ENCODE measurements at regions not wholly inside any gene's neighbourhood (a gene's known extent, or its start where the extent isn't known, plus 50 kb on each side); places are given as distances from the start of the nearest gene placed in this dataset.

GRCh38 chr10:36195364-36195763, 553.3 kb upstream of the FZD8 start:
- H3K9me3 Mint-ChIP-seq (ENCODE audit: low read depth), result peaks cover 34% of the 10 kb centered on the region
- no peak overlapping the region for H3K4me3 Mint-ChIP-seq
- no peak overlapping the region for H3K27ac Mint-ChIP-seq
- no peaks in the 10 kb centered on the region for H3K27me3 Mint-ChIP-seq
- CTCF ChIA-PET, result no interaction called here
- no peak for DNase-seq
- no peaks in the 10 kb centered on the region for H3K36me3 Mint-ChIP-seq (ENCODE audit: low read depth)
- POLR2A ChIA-PET, result no interaction called here
- no peaks in the 10 kb centered on the region for H3K4me1 Mint-ChIP-seq
- ATAC-seq, result no peak
- intact Hi-C loops (cut with DNase I, micrococcal nuclease), result no loop called here

- H3K4me1 Mint-ChIP-seq, result no peaks in the 10 kb centered on the region
- intact Hi-C loops (cut with DNase I, micrococcal nuclease), result no loop called here
- no peak overlapping the region for H3K4me3 Mint-ChIP-seq
- peaks cover 39% of the 10 kb centered on the region for H3K9me3 Mint-ChIP-seq (ENCODE audit: low read depth)
- ChIA-PET CTCF (no interaction called here), POLR2A (no interaction called here)
- DNase-seq (no peak), ATAC-seq (no peak)
- H3K27me3 Mint-ChIP-seq, result no peaks in the 10 kb centered on the region
- H3K27ac Mint-ChIP-seq, result no peak overlapping the region
- no peaks in the 10 kb centered on the region for H3K36me3 Mint-ChIP-seq (ENCODE audit: low read depth)
These were observed 552.2 kb upstream of the FZD8 start for GRCh38 chr10:36194276-36194675.

GRCh38 chr10:36191009-36191408, 548.9 kb upstream of the FZD8 start:
- CTCF ChIA-PET, result no interaction called here
- intact Hi-C loops (cut with DNase I, micrococcal nuclease), result no loop called here

GRCh38 chr10:36188461-36188860, 546.4 kb upstream of the FZD8 start:
- ATAC-seq (no peak), DNase-seq (no peak)
- ChIA-PET POLR2A (no interaction called here), CTCF (no interaction called here)
- Mint-ChIP-seq H3K4me3 (no peak overlapping the region), H3K9me3 (ENCODE audit: low read depth) (peaks cover 28% of the 10 kb centered on the region), H3K27me3 (no peaks in the 10 kb centered on the region), H3K36me3 (ENCODE audit: low read depth) (no peaks in the 10 kb centered on the region), H3K27ac (no peak overlapping the region), H3K4me1 (no peaks in the 10 kb centered on the region)
- intact Hi-C loops (cut with DNase I, micrococcal nuclease), result no loop called here

More at GRCh38 chr10:36191009-36191408, 548.9 kb upstream of the FZD8 start:
- no peaks in the 10 kb centered on the region for H3K27me3 Mint-ChIP-seq
- no peak overlapping the region for H3K4me3 Mint-ChIP-seq
- no peaks in the 10 kb centered on the region for H3K4me1 Mint-ChIP-seq
- peaks cover 33% of the 10 kb centered on the region for H3K9me3 Mint-ChIP-seq (ENCODE audit: low read depth)
- ATAC-seq (no peak), DNase-seq (no peak)
- POLR2A ChIA-PET, result no interaction called here
- H3K27ac Mint-ChIP-seq, result no peak overlapping the region
- H3K36me3 Mint-ChIP-seq (ENCODE audit: low read depth), result no peaks in the 10 kb centered on the region

GRCh38 chr10:36188080-36188453, 546.0 kb upstream of the FZD8 start:
- Mint-ChIP-seq H3K9me3 (ENCODE audit: low read depth) (peaks cover 28% of the 10 kb centered on the region), H3K36me3 (ENCODE audit: low read depth) (no peaks in the 10 kb centered on the region), H3K27me3 (no peaks in the 10 kb centered on the region), H3K4me3 (no peak overlapping the region), H3K27ac (no peak overlapping the region), H3K4me1 (no peaks in the 10 kb centered on the region)
- no peak for ATAC-seq
- intact Hi-C loops (cut with DNase I, micrococcal nuclease), result no loop called here
- POLR2A ChIA-PET, result no interaction called here
- no peak for DNase-seq
- CTCF ChIA-PET, result no interaction called here

- H3K9me3 Mint-ChIP-seq (ENCODE audit: low read depth), result peaks cover 25% of the 10 kb centered on the region
- CTCF ChIA-PET, result no interaction called here
- no peaks in the 10 kb centered on the region for H3K36me3 Mint-ChIP-seq (ENCODE audit: low read depth)
- H3K27ac Mint-ChIP-seq, result no peak overlapping the region
- no peaks in the 10 kb centered on the region for H3K27me3 Mint-ChIP-seq
- POLR2A ChIA-PET, result no interaction called here
- H3K4me1 Mint-ChIP-seq, result no peaks in the 10 kb centered on the region
- DNase-seq (no peak), ATAC-seq (no peak)
- H3K4me3 Mint-ChIP-seq, result no peak overlapping the region
- intact Hi-C loops (cut with DNase I, micrococcal nuclease), result no loop called here
These were observed 545.4 kb upstream of the FZD8 start for GRCh38 chr10:36187380-36188079.

- DNase-seq (no peak), ATAC-seq (no peak)
- peaks cover 10% of the 10 kb centered on the region for H3K9me3 Mint-ChIP-seq (ENCODE audit: low read depth)
- no peaks in the 10 kb centered on the region for H3K4me1 Mint-ChIP-seq
- no peak overlapping the region for H3K4me3 Mint-ChIP-seq
- ChIA-PET CTCF (no interaction called here), POLR2A (no interaction called here)
- H3K36me3 Mint-ChIP-seq (ENCODE audit: low read depth), result no peaks in the 10 kb centered on the region
- H3K27me3 Mint-ChIP-seq, result no peaks in the 10 kb centered on the region
- H3K27ac Mint-ChIP-seq, result no peak overlapping the region
- intact Hi-C loops (cut with DNase I, micrococcal nuclease), result no loop called here
These were observed 543.0 kb upstream of the FZD8 start for GRCh38 chr10:36185097-36185496.

GRCh38 chr10:36183726-36184125, 541.6 kb upstream of the FZD8 start:
- H3K4me1 Mint-ChIP-seq, result no peaks in the 10 kb centered on the region
- no peak overlapping the region for H3K4me3 Mint-ChIP-seq
- no peak for DNase-seq
- ATAC-seq, result no peak
- POLR2A ChIA-PET, result no interaction called here
- CTCF ChIA-PET, result no interaction called here
- H3K9me3 Mint-ChIP-seq (ENCODE audit: low read depth), result peaks cover 6% of the 10 kb centered on the region
- H3K27ac Mint-ChIP-seq, result no peak overlapping the region
- H3K27me3 Mint-ChIP-seq, result no peaks in the 10 kb centered on the region
- intact Hi-C loops (cut with DNase I, micrococcal nuclease), result no loop called here
- no peaks in the 10 kb centered on the region for H3K36me3 Mint-ChIP-seq (ENCODE audit: low read depth)

GRCh38 chr10:36183056-36183455, 541.0 kb upstream of the FZD8 start:
- CTCF ChIA-PET, result interaction anchor here (0.6 kb wide), 1 partner anchor 1834 kb away, joined by 3 read pairs; no protein-coding TSS in a partner anchor
- Mint-ChIP-seq H3K9me3 (ENCODE audit: low read depth) (peaks cover 6% of the 10 kb centered on the region), H3K27ac (no peak overlapping the region), H3K4me3 (no peak overlapping the region), H3K4me1 (no peaks in the 10 kb centered on the region), H3K36me3 (ENCODE audit: low read depth) (no peaks in the 10 kb centered on the region), H3K27me3 (no peaks in the 10 kb centered on the region)
- intact Hi-C loops (cut with DNase I, micrococcal nuclease), result no loop called here
- no peak for ATAC-seq
- DNase-seq, result no peak
- POLR2A ChIA-PET, result no interaction called here

- Mint-ChIP-seq H3K9me3 (ENCODE audit: low read depth) (peaks cover 6% of the 10 kb centered on the region), H3K36me3 (ENCODE audit: low read depth) (no peaks in the 10 kb centered on the region), H3K4me1 (no peaks in the 10 kb centered on the region), H3K27ac (no peak overlapping the region), H3K4me3 (no peak overlapping the region), H3K27me3 (no peaks in the 10 kb centered on the region)
- ChIA-PET CTCF (no interaction called here), POLR2A (no interaction called here)
- DNase-seq (no peak), ATAC-seq (no peak)
- intact Hi-C loops (cut with DNase I, micrococcal nuclease), result no loop called here
These were observed 540.5 kb upstream of the FZD8 start for GRCh38 chr10:36182606-36183005.

GRCh38 chr10:36182179-36182566, 540.1 kb upstream of the FZD8 start:
- ATAC-seq, result no peak
- Mint-ChIP-seq H3K9me3 (ENCODE audit: low read depth) (peaks cover 3% of the 10 kb centered on the region), H3K4me3 (no peak overlapping the region), H3K27me3 (no peaks in the 10 kb centered on the region), H3K4me1 (no peaks in the 10 kb centered on the region), H3K27ac (no peak overlapping the region), H3K36me3 (ENCODE audit: low read depth) (no peaks in the 10 kb centered on the region)
- intact Hi-C loops (cut with DNase I, micrococcal nuclease), result no loop called here
- POLR2A ChIA-PET, result no interaction called here
- CTCF ChIA-PET, result no interaction called here
- DNase-seq, result no peak

- POLR2A ChIA-PET, result no interaction called here
- no peak overlapping the region for H3K4me3 Mint-ChIP-seq
- H3K4me1 Mint-ChIP-seq, result no peaks in the 10 kb centered on the region
- no peaks in the 10 kb centered on the region for H3K36me3 Mint-ChIP-seq (ENCODE audit: low read depth)
- no peak for ATAC-seq
- no peak for DNase-seq
- intact Hi-C loops (cut with DNase I, micrococcal nuclease), result no loop called here
- CTCF ChIA-PET, result no interaction called here
- no peaks in the 10 kb centered on the region for H3K27me3 Mint-ChIP-seq
- no peak overlapping the region for H3K27ac Mint-ChIP-seq
- H3K9me3 Mint-ChIP-seq (ENCODE audit: low read depth), result peaks cover 3% of the 10 kb centered on the region
These were observed 539.5 kb upstream of the FZD8 start for GRCh38 chr10:36181426-36182178.

All from activated CD4-positive, alpha-beta T cell treated with anti-CD3 and anti-CD28 coated beads for 36 hours (primary cell).